H9 (cell line): ENCODE measurements at regions not wholly inside any gene's neighbourhood (a gene's known extent, or its start where the extent isn't known, plus 50 kb on each side); places are given as distances from the start of the nearest gene placed in this dataset.
"Not testable (repeated sequence)": the region's sequence is repeated elsewhere in the genome, so short reads cannot be mapped to it uniquely, and the experiment has no call there.

Experiments
- DNase-seq: peaks from one replicate; pipeline ENCODE4 v3.0.0-alpha.2; 2017
- H2AFZ ChIP-seq: one replicate; pipeline ENCODE4 v1.6.1; 2013; ENCODE audit warnings: mild to moderate bottlenecking, low read length, control low read depth, moderate library complexity
- H2AK5ac ChIP-seq: 2 replicates; pipeline ENCODE4 v1.6.1; 2013; ENCODE audit warnings: low read length, control low read depth, mixed read lengths; ENCODE audit not compliant: insufficient read length
- H2BK120ac ChIP-seq: one replicate; pipeline ENCODE4 v1.6.1; 2013; ENCODE audit warnings: low read depth, mild to moderate bottlenecking, low read length, control low read depth, inconsistent platforms; ENCODE audit not compliant: poor library complexity, severe bottlenecking
- H2BK12ac ChIP-seq: 2 replicates; pipeline ENCODE4 v1.6.1; 2013; ENCODE audit warnings: low read length, control low read depth, mixed read lengths, low read depth; ENCODE audit not compliant: insufficient read length
- H2BK15ac ChIP-seq: 2 replicates; pipeline ENCODE4 v1.6.1; 2013; ENCODE audit warnings: low read depth, low read length, control low read depth
- H2BK20ac ChIP-seq: one replicate; pipeline ENCODE4 v1.6.1; 2013; ENCODE audit warnings: low read depth, mild to moderate bottlenecking, low read length, control low read depth, inconsistent platforms; ENCODE audit not compliant: poor library complexity, severe bottlenecking
- H2BK5ac ChIP-seq: 2 replicates; pipeline ENCODE4 v1.6.1; 2013; ENCODE audit warnings: low read length, control low read depth, mixed read lengths; ENCODE audit not compliant: insufficient read length
- H3K14ac ChIP-seq: 2 replicates; pipeline ENCODE4 v1.6.1; 2013; ENCODE audit warnings: low read length, control low read depth; ENCODE audit not compliant: insufficient read depth
- H3K18ac ChIP-seq: 2 replicates; pipeline ENCODE4 v1.6.1; 2013; ENCODE audit warnings: low read depth, mild to moderate bottlenecking, mixed read lengths, low read length, control low read depth; ENCODE audit not compliant: insufficient read length
- H3K23ac ChIP-seq: 2 replicates; pipeline ENCODE4 v1.6.1; 2013; ENCODE audit warnings: low read length, control low read depth, mixed read lengths, low read depth; ENCODE audit not compliant: insufficient read length
- H3K23me2 ChIP-seq: 2 replicates; pipeline ENCODE4 v1.6.1; 2013; ENCODE audit warnings: low read depth, mild to moderate bottlenecking, mixed read lengths, low read length, control low read depth; ENCODE audit not compliant: insufficient read length, poor library complexity, severe bottlenecking
- H3K27ac ChIP-seq: 2 replicates; pipeline ENCODE4 v1.5.1; 2013; ENCODE audit warnings: low read length, control low read depth, mixed read lengths, low read depth; ENCODE audit not compliant: insufficient read length
- H3K27me3 ChIP-seq: 2 replicates; pipeline ENCODE4 v1.6.1; 2013; ENCODE audit warnings: low read length, control low read depth, inconsistent platforms; ENCODE audit not compliant: insufficient read depth
- H3K4ac ChIP-seq: 2 replicates; pipeline ENCODE4 v1.6.1; 2013; ENCODE audit warnings: low read depth, mild to moderate bottlenecking, control low read depth, inconsistent platforms, low read length, moderate library complexity
- H3K4me1 ChIP-seq: 2 replicates; pipeline ENCODE4 v1.6.1; 2013; ENCODE audit warnings: low read length, control low read depth, inconsistent platforms; ENCODE audit not compliant: insufficient read depth
- H3K4me2 ChIP-seq: 2 replicates; pipeline ENCODE4 v1.6.1; 2013; ENCODE audit warnings: low read length, control low read depth, mixed read lengths; ENCODE audit not compliant: insufficient read length, insufficient read depth
- H3K56ac ChIP-seq: 2 replicates; pipeline ENCODE4 v1.6.1; 2013; ENCODE audit warnings: low read depth, mild to moderate bottlenecking, mixed read lengths, low read length, control low read depth; ENCODE audit not compliant: insufficient read length
- H3K79me1 ChIP-seq: 2 replicates; pipeline ENCODE4 v1.6.1; 2013; ENCODE audit warnings: low read depth, mild to moderate bottlenecking, moderate library complexity, low read length, control low read depth, inconsistent platforms; ENCODE audit not compliant: insufficient read depth, poor library complexity, severe bottlenecking
- H3K79me2 ChIP-seq: 2 replicates; pipeline ENCODE4 v1.6.1; 2013; ENCODE audit warnings: low read length, control low read depth, inconsistent platforms; ENCODE audit not compliant: insufficient read depth
- H3K9ac ChIP-seq: 2 replicates; pipeline ENCODE4 v1.6.1; 2013; ENCODE audit warnings: low read length, control low read depth, mixed read lengths; ENCODE audit not compliant: insufficient read length; ENCODE audit errors: extremely low read depth
- H3K9me3 ChIP-seq: one replicate; pipeline ENCODE4 v1.6.1; 2013; ENCODE audit warnings: low read depth, low read length, inconsistent platforms; ENCODE audit not compliant: control insufficient read depth
- H3T11ph ChIP-seq: one replicate; pipeline ENCODE4 v1.6.1; 2013; ENCODE audit warnings: mild to moderate bottlenecking, low read length, control low read depth, inconsistent platforms
- H4K20me1 ChIP-seq: one replicate; pipeline ENCODE4 v1.6.1; 2013; ENCODE audit not compliant: control insufficient read depth, insufficient read length, insufficient read depth
- H4K5ac ChIP-seq: 2 replicates; pipeline ENCODE4 v1.6.1; 2013; ENCODE audit warnings: low read depth, mild to moderate bottlenecking, mixed read lengths, low read length, control low read depth; ENCODE audit not compliant: insufficient read length
- H4K8ac ChIP-seq: replicated peaks from 2 replicates; pipeline ENCODE4 v1.6.1; 2013; ENCODE audit warnings: low read length, control low read depth, mixed read lengths, low read depth; ENCODE audit not compliant: insufficient read length
- H4K91ac ChIP-seq: 2 replicates; pipeline ENCODE4 v1.6.1; 2013; ENCODE audit warnings: low read depth, mild to moderate bottlenecking, moderate library complexity, mixed read lengths, low read length, control low read depth; ENCODE audit not compliant: insufficient read length
- H3K27ac Mint-ChIP-seq, 3 experiments: 2 replicates in 2 of 3; 3 replicates in 1 of 3; pipeline ENCODE4 v1.8.0; 2020 to 2021; ENCODE audit warnings: mixed read lengths in 3 of 3, mild to moderate bottlenecking in 1 of 3, moderate library complexity in 1 of 3
- H3K27me3 Mint-ChIP-seq: 2 replicates; pipeline ENCODE4 v1.8.0; 2021; ENCODE audit warnings: low read depth, mild to moderate bottlenecking, moderate library complexity, mixed read lengths
- H3K36me3 Mint-ChIP-seq, 3 experiments: 2 replicates in 2 of 3; 3 replicates in 1 of 3; pipeline ENCODE4 v1.8.0; 2020 to 2021; ENCODE audit warnings: low read depth in 3 of 3, mixed read lengths in 3 of 3; ENCODE audit not compliant: insufficient read depth in 1 of 3
- H3K4me1 Mint-ChIP-seq, 2 experiments: 2 replicates each; pipeline ENCODE4 v1.8.0; 2020; ENCODE audit warnings: mixed read lengths in 2 of 2
- H3K4me3 Mint-ChIP-seq, 2 experiments: 2 replicates in 1 of 2; 3 replicates in 1 of 2; pipeline ENCODE4 v1.8.0; 2020 to 2021; ENCODE audit warnings: mild to moderate bottlenecking in 2 of 2, mixed read lengths in 2 of 2, moderate library complexity in 1 of 2
- H3K9me3 Mint-ChIP-seq, 2 experiments: 2 replicates in 1 of 2; 3 replicates in 1 of 2; pipeline ENCODE4 v1.8.0; 2020; ENCODE audit warnings: mild to moderate bottlenecking in 2 of 2, mixed read lengths in 2 of 2, moderate library complexity in 1 of 2
- CTCF ChIP-seq: fragments of 200-600 bp; sonication (generic); conservative IDR thresholded peaks from 3 replicates; pipeline ENCODE4 v1.8.0; 2021; ENCODE audit warnings: antibody characterized with exemption, mild to moderate bottlenecking
- WGBS: extraction: QIAGEN DNeasy Blood & Tissue Kit; methylation state at CpG from one replicate; pipeline ENCODE4 v1.1.7; 2013; ENCODE audit warnings: missing lambda C conversion rate, low lambda C conversion rate, mixed read lengths; ENCODE audit not compliant: insufficient read length; ENCODE audit errors: extremely low coverage; 5-methylcytosine and 5-hydroxymethylcytosine counted together

DNA sequence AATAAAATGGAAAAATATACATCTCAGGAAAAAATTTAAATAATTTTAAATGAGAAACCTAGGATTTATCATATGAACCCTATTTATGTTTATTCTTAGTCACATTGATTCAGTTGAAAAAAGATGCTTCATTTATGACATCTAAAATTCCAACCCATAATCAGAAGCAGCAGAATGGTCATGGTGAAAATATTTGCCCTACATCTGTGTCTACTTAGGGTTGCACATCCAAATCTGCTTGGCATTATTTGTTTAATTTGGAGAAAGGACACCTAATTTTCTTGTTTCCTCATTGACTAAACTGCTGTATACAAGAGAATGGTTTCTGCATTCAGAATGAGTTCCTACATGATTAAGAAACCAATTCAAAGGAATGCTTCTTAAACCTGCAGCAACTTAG is 72.9 kb upstream of the SKAP2 start:
- H3K4me1 Mint-ChIP-seq: peaks cover under 1 to 10% of the 10 kb centered on the region in 2 experiments; a peak in 2 of 4 replicates

DNA sequence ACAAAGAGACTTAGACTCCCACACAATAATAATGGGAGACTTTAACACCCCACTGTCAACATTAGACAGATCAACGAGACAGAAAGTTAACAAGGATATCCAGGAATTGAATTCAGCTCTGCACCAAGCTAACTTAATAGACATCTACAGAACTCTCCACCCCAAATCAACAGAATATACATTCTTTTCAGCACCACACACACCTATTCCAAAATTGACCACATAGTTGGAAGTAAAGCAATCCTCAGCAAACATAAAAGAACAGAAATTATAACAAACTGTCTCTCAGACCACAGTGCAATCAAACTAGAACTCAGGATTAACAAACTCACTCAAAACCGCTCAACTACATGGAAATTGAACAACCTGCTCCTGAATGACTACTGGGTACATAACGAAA is 68.2 kb upstream of the SKAP2 start:
- H4K8ac ChIP-seq, H2BK120ac ChIP-seq, H3K79me1 ChIP-seq, DNase-seq, H3K79me2 ChIP-seq, H3K4ac ChIP-seq, H2BK20ac ChIP-seq, H3K23ac ChIP-seq, H3K27ac ChIP-seq, H3K4me1 ChIP-seq, H3K14ac ChIP-seq, H3K27me3 Mint-ChIP-seq, H3K9me3 Mint-ChIP-seq, H4K5ac ChIP-seq, H4K20me1 ChIP-seq, H3K27me3 ChIP-seq, H3K18ac ChIP-seq, H3K36me3 Mint-ChIP-seq, H3K23me2 ChIP-seq, H3K27ac Mint-ChIP-seq, H3K4me2 ChIP-seq, H2AFZ ChIP-seq, H3T11ph ChIP-seq, H4K91ac ChIP-seq, H2AK5ac ChIP-seq, H3K9me3 ChIP-seq, H3K4me3 Mint-ChIP-seq, H2BK12ac ChIP-seq, H2BK15ac ChIP-seq, H3K56ac ChIP-seq, H3K9ac ChIP-seq, H2BK5ac ChIP-seq: not testable (repeated sequence)
- WGBS: no CpG with 5 or more reads among the region's 3 CpGs
- H3K4me1 Mint-ChIP-seq: peaks cover 9 to 10% of the 10 kb centered on the region in 2 experiments; a peak in 3 of 4 replicates

More for the DNA sequence above, 72.9 kb upstream of the SKAP2 start:
- H4K91ac ChIP-seq: no peak overlapping the region
- no peaks in the 10 kb centered on the region for H3K79me2 ChIP-seq
- no peak overlapping the region for H2BK120ac ChIP-seq
- TF ChIP-seq CTCF: no peak
- H4K8ac ChIP-seq: no peak overlapping the region
- no peak overlapping the region for H3K56ac ChIP-seq
- H3K4me1 ChIP-seq: no peaks in the 10 kb centered on the region
- H3K18ac ChIP-seq: no peak overlapping the region
- H3K27me3 ChIP-seq: no peaks in the 10 kb centered on the region; the same call in 1 of the 2 replicates
- H3T11ph ChIP-seq: no peak overlapping the region
- H2BK20ac ChIP-seq: no peak overlapping the region
- H2BK5ac ChIP-seq: no peak overlapping the region
- no peaks in the 10 kb centered on the region for H4K20me1 ChIP-seq
- no peak overlapping the region for H4K5ac ChIP-seq
- H3K4me2 ChIP-seq: no peak overlapping the region
- Mint-ChIP-seq H3K36me3 (peaks cover 3 to 6% (median 4%) of the 10 kb centered on the region in 3 experiments; a peak in 3 of 7 replicates), H3K27ac (no peak overlapping the region), H3K4me3 (no peak overlapping the region), H3K27me3 (peaks cover 3% of the 10 kb centered on the region; the same call in 1 of the 2 replicates), H3K9me3 (peaks cover 6% of the 10 kb centered on the region in 2 experiments; a peak in 4 of 5 replicates)
- no peak overlapping the region for H3K9ac ChIP-seq
- H2BK15ac ChIP-seq: no peak overlapping the region
- H3K4ac ChIP-seq: no peak overlapping the region
- no peak overlapping the region for H2BK12ac ChIP-seq
- H3K23ac ChIP-seq: no peak overlapping the region
- H3K9me3 ChIP-seq: no peaks in the 10 kb centered on the region
- no peak overlapping the region for H3K14ac ChIP-seq
- H2AFZ ChIP-seq: no peak overlapping the region
- H2AK5ac ChIP-seq: no peak overlapping the region
- DNase-seq: no peak
- no peaks in the 10 kb centered on the region for H3K79me1 ChIP-seq
- no peaks in the 10 kb centered on the region for H3K23me2 ChIP-seq
- H3K27ac ChIP-seq: no peak overlapping the region
